Activated CD4-positive, alpha-beta T cell treated with anti-CD3 and anti-CD28 coated beads, Interleukin-2, amount 10 ng/mL, durations not matched to agents 7 days and 5 days (primary cell): ENCODE measurements at regions not wholly inside any gene's neighbourhood (a gene's known extent, or its start where the extent isn't known, plus 50 kb on each side); places are given as distances from the start of the nearest gene placed in this dataset.
"Not testable (repeated sequence)": the region's sequence is repeated elsewhere in the genome, so short reads cannot be mapped to it uniquely, and the experiment has no call there.

Experiments
- CTCF ChIA-PET: fragments of 350-600 bp; sonication (Branson Sonifier 250); formaldehyde crosslinking; loops from one replicate; lab custom pipeline; 2021; ENCODE audit warnings: antibody characterized with exemption; lab: Charles Lee
- POLR2A ChIA-PET: fragments of 350-600 bp; sonication (Branson Sonifier 250); formaldehyde crosslinking; loops from one replicate; lab custom pipeline; 2021; ENCODE audit warnings: antibody characterized with exemption; lab: Charles Lee
- DNase-seq: peaks from one replicate; pipeline ENCODE4 v3.0.0-alpha.2; 2020
- H3K27ac Mint-ChIP-seq: one replicate; pipeline ENCODE4 v1.8.0; 2021; ENCODE audit warnings: mild to moderate bottlenecking, moderate library complexity, mixed read lengths
- H3K27me3 Mint-ChIP-seq: one replicate; pipeline ENCODE4 v1.8.0; 2021; ENCODE audit warnings: mixed read lengths
- H3K36me3 Mint-ChIP-seq: one replicate; pipeline ENCODE4 v1.8.0; 2021; ENCODE audit warnings: low read depth, mixed read lengths
- H3K4me1 Mint-ChIP-seq: one replicate; pipeline ENCODE4 v1.8.0; 2021; ENCODE audit warnings: mixed read lengths
- H3K4me3 Mint-ChIP-seq: one replicate; pipeline ENCODE4 v1.8.0; 2021; ENCODE audit warnings: mild to moderate bottlenecking, moderate library complexity, mixed read lengths
- H3K9me3 Mint-ChIP-seq: one replicate; pipeline ENCODE4 v1.8.0; 2021; ENCODE audit warnings: mixed read lengths

GRCh38 chr2:122051659-122052058 lies 296.2 kb downstream of the TSN start:
- H3K27ac Mint-ChIP-seq, H3K4me3 Mint-ChIP-seq, H3K36me3 Mint-ChIP-seq, CTCF ChIA-PET, POLR2A ChIA-PET, H3K4me1 Mint-ChIP-seq, DNase-seq, H3K9me3 Mint-ChIP-seq, H3K27me3 Mint-ChIP-seq: not testable (repeated sequence)

GRCh38 chr2:122055521-122055931 lies 300.1 kb downstream of the TSN start:
- Mint-ChIP-seq H3K4me1 (no peaks in the 10 kb centered on the region), H3K27me3 (no peaks in the 10 kb centered on the region), H3K4me3 (no peak overlapping the region), H3K9me3 (no peaks in the 10 kb centered on the region), H3K36me3 (no peaks in the 10 kb centered on the region), H3K27ac (no peak overlapping the region)
- ChIA-PET POLR2A (no interaction called here), CTCF (no interaction called here)
- DNase-seq, result no peak

DNA sequence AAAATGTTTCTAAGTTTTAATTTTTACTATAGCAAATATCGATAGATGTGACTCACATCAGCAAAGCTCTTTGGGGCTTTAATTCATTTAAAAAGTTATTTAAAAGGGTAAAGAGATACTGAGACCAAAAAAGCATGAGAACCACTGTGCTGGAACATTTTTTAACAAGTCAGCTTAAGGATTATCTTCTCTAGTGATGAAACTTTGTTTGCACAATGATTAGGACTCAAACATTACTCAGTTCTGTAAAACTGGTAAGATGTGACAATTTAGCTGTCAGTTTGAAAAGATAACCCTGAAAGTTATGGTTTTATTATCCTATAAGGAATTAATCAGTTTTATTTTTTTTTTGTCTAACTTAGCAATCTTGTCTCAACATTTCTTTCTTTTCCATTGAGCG lies 301.4 kb downstream of the TSN start:
- H3K4me1 Mint-ChIP-seq, result no peaks in the 10 kb centered on the region
- no peak for DNase-seq
- no peaks in the 10 kb centered on the region for H3K27me3 Mint-ChIP-seq
- no peaks in the 10 kb centered on the region for H3K9me3 Mint-ChIP-seq
- H3K4me3 Mint-ChIP-seq, result no peak overlapping the region
- ChIA-PET CTCF (no interaction called here), POLR2A (no interaction called here)
- no peak overlapping the region for H3K27ac Mint-ChIP-seq
- H3K36me3 Mint-ChIP-seq, result no peaks in the 10 kb centered on the region

GRCh38 chr2:122061206-122061605 lies 305.8 kb downstream of the TSN start:
- DNase-seq, result no peak
- Mint-ChIP-seq H3K4me3 (no peak overlapping the region), H3K4me1 (no peaks in the 10 kb centered on the region), H3K9me3 (no peaks in the 10 kb centered on the region), H3K27ac (no peak overlapping the region), H3K27me3 (no peaks in the 10 kb centered on the region), H3K36me3 (no peaks in the 10 kb centered on the region)
- CTCF ChIA-PET, result no interaction called here
- POLR2A ChIA-PET, result no interaction called here

GRCh38 chr2:122061831-122062230 lies 306.4 kb downstream of the TSN start:
- Mint-ChIP-seq H3K27ac (no peak overlapping the region), H3K9me3 (no peaks in the 10 kb centered on the region), H3K4me1 (no peaks in the 10 kb centered on the region), H3K36me3 (no peaks in the 10 kb centered on the region), H3K4me3 (no peak overlapping the region), H3K27me3 (no peaks in the 10 kb centered on the region)
- DNase-seq, result no peak
- POLR2A ChIA-PET, result no interaction called here
- CTCF ChIA-PET, result no interaction called here

DNA sequence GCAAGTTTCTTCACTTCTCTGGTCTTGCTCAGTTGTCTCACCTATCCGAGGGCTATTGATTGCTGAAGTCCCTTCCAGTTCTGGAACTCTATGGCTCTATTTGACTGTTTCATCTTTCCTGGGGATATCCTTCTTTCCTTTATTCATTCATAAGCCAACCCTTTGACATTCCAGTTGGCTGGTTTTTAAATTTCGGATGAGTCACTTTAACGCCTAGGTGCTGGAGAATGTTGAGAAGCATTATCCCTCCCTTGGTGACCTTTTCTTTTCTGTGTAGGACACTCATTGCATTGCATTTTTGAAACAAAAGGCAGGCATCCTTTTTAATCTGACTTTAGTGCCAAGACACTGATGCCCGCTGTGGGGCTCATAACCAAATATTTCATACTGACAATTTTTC lies 307.1 kb downstream of the TSN start:
- DNase-seq, result no peak
- Mint-ChIP-seq H3K36me3 (no peaks in the 10 kb centered on the region), H3K4me1 (no peaks in the 10 kb centered on the region), H3K9me3 (no peaks in the 10 kb centered on the region), H3K27ac (no peak overlapping the region), H3K27me3 (no peaks in the 10 kb centered on the region), H3K4me3 (no peak overlapping the region)
- CTCF ChIA-PET, result interaction anchor here (0.6 kb wide), 1 partner anchor 1509 kb away, joined by 3 read pairs; no protein-coding TSS in a partner anchor
- POLR2A ChIA-PET, result no interaction called here

- H3K27ac Mint-ChIP-seq, result no peak overlapping the region
- no peaks in the 10 kb centered on the region for H3K27me3 Mint-ChIP-seq
- no peak for DNase-seq
- H3K4me1 Mint-ChIP-seq, result no peaks in the 10 kb centered on the region
- H3K36me3 Mint-ChIP-seq, result no peaks in the 10 kb centered on the region
- no peak overlapping the region for H3K4me3 Mint-ChIP-seq
- H3K9me3 Mint-ChIP-seq, result no peaks in the 10 kb centered on the region
- CTCF ChIA-PET, result no interaction called here
- POLR2A ChIA-PET, result no interaction called here
Measured at GRCh38 chr2:122063716-122064115, 308.3 kb downstream of the TSN start.

DNA sequence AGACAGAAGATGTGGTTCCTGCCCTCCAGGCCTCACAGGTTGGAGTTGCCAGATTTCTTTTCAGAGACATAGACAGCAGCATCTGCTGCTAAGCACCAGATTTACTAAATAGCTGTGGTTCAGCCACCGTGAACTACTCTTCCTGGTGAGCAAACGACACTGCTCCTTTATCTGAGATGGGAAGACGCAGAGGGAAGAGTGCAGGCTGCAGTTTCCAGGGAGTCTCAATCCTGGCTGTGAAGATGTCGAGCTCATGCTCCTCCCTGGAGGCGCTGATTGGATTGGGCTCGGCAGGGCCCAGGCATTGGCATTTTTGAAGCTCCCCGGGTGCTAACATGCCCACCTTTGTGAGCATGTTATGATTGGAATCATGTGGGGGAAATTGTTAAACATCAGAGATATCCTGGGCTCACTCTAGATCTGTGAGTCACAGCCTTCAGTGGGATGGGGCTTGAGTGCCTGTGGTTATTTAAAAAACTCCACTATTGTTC lies 314.8 kb downstream of the TSN start:
- H3K27ac Mint-ChIP-seq, result no peak overlapping the region
- ChIA-PET CTCF (no interaction called here), POLR2A (no interaction called here)
- no peak overlapping the region for H3K4me3 Mint-ChIP-seq
- H3K9me3 Mint-ChIP-seq, result no peaks in the 10 kb centered on the region
- no peaks in the 10 kb centered on the region for H3K27me3 Mint-ChIP-seq
- H3K4me1 Mint-ChIP-seq, result no peaks in the 10 kb centered on the region
- no peak for DNase-seq
- no peaks in the 10 kb centered on the region for H3K36me3 Mint-ChIP-seq

GRCh38 chr2:122072666-122073065 lies 317.2 kb downstream of the TSN start:
- no peak for DNase-seq
- Mint-ChIP-seq H3K27ac (no peak overlapping the region), H3K27me3 (no peaks in the 10 kb centered on the region), H3K4me1 (no peaks in the 10 kb centered on the region), H3K4me3 (no peak overlapping the region), H3K36me3 (no peaks in the 10 kb centered on the region), H3K9me3 (no peaks in the 10 kb centered on the region)
- ChIA-PET POLR2A (no interaction called here), CTCF (no interaction called here)

- Mint-ChIP-seq H3K27me3 (no peaks in the 10 kb centered on the region), H3K36me3 (no peaks in the 10 kb centered on the region), H3K4me1 (no peaks in the 10 kb centered on the region), H3K9me3 (no peaks in the 10 kb centered on the region), H3K4me3 (no peak overlapping the region), H3K27ac (no peak overlapping the region)
- POLR2A ChIA-PET, result no interaction called here
- CTCF ChIA-PET, result no interaction called here
- DNase-seq, result no peak
Measured at GRCh38 chr2:122074201-122074600, 318.8 kb downstream of the TSN start.

GRCh38 chr2:122075381-122075780 lies 319.9 kb downstream of the TSN start:
- ChIA-PET POLR2A (no interaction called here), CTCF (no interaction called here)
- H3K9me3 Mint-ChIP-seq, result no peaks in the 10 kb centered on the region
- no peak overlapping the region for H3K27ac Mint-ChIP-seq
- DNase-seq, result no peak
- no peaks in the 10 kb centered on the region for H3K36me3 Mint-ChIP-seq
- no peaks in the 10 kb centered on the region for H3K4me1 Mint-ChIP-seq
- H3K4me3 Mint-ChIP-seq, result no peak overlapping the region
- no peaks in the 10 kb centered on the region for H3K27me3 Mint-ChIP-seq

DNA sequence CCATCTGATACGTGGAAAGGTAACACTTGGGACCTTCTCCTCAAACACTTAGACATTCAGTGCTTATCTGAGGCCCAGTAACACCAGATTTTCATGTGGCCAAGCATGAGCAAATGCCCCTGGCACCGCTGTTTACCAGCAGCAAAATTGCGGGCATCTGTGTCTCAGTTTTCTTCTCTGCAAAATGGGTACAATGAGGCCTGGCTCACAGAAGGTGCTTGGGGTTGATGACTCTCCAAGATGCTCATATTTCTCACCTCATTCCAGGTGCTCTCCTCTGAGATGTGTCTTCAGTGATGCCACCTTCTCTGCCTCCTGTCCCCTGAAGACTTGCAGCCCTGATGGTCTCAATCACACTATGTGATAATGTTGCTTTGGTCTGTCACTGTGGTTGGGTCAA lies 321.7 kb downstream of the TSN start:
- ChIA-PET CTCF (no interaction called here), POLR2A (no interaction called here)
- Mint-ChIP-seq H3K36me3 (no peaks in the 10 kb centered on the region), H3K4me1 (no peaks in the 10 kb centered on the region), H3K9me3 (no peaks in the 10 kb centered on the region), H3K27ac (no peak overlapping the region), H3K27me3 (no peaks in the 10 kb centered on the region), H3K4me3 (no peak overlapping the region)
- DNase-seq, result no peak

- H3K27ac Mint-ChIP-seq, result no peak overlapping the region
- POLR2A ChIA-PET, result no interaction called here
- H3K9me3 Mint-ChIP-seq, result no peaks in the 10 kb centered on the region
- CTCF ChIA-PET, result no interaction called here
- H3K4me1 Mint-ChIP-seq, result no peaks in the 10 kb centered on the region
- DNase-seq, result no peak
- no peaks in the 10 kb centered on the region for H3K36me3 Mint-ChIP-seq
- H3K4me3 Mint-ChIP-seq, result no peak overlapping the region
- H3K27me3 Mint-ChIP-seq, result no peaks in the 10 kb centered on the region
Measured at GRCh38 chr2:122077771-122078170, 322.3 kb downstream of the TSN start.

DNA sequence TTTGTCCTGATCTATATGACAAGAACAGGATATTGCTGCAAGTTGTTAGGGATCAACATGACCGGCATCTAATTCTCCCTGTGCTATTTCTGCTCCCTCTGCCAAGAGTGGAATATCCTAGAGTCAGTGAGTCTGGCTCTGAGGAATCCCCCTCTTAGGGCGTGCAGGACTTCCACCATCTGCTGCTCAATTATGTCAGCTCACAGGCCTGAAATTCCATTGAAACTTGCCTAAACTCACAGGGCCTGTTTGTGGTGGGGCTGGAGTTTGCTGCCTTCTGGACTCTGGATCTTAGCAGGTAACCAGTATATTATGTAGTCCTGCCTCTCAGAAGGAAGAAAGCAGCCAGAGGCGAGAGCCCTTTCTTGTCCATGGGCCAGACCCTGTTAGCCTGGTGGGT lies 323.0 kb downstream of the TSN start:
- no peak for DNase-seq
- H3K36me3 Mint-ChIP-seq, result no peaks in the 10 kb centered on the region
- H3K4me3 Mint-ChIP-seq, result no peak overlapping the region
- ChIA-PET CTCF (interaction anchor here (1.4 kb wide), 1 partner anchor 12 kb away, joined by 3 read pairs; no protein-coding TSS in a partner anchor), POLR2A (no interaction called here)
- H3K4me1 Mint-ChIP-seq, result no peaks in the 10 kb centered on the region
- no peaks in the 10 kb centered on the region for H3K27me3 Mint-ChIP-seq
- no peak overlapping the region for H3K27ac Mint-ChIP-seq
- H3K9me3 Mint-ChIP-seq, result no peaks in the 10 kb centered on the region
